Endothelial cell of umbilical vein (primary cell): ENCODE measurements at regions not wholly inside any gene's neighbourhood (a gene's known extent, or its start where the extent isn't known, plus 50 kb on each side); places are given as distances from the start of the nearest gene placed in this dataset.

Experiments used
- EZH2 ChIP-seq: IDR thresholded peaks from 2 replicates; pipeline ENCODE4 v1.6.1; 2012; ENCODE audit warnings: borderline replicate concordance, low read depth, mild to moderate bottlenecking, moderate library complexity, low read length, inconsistent platforms; ENCODE audit not compliant: severe bottlenecking
- GATA2 ChIP-seq: IDR thresholded peaks from 2 replicates; pipeline ENCODE4 v1.7.0; 2011; ENCODE audit warnings: low read depth, mild to moderate bottlenecking, moderate library complexity, mixed read lengths, low read length; ENCODE audit not compliant: insufficient read length, insufficient read depth
- JUN ChIP-seq: IDR thresholded peaks from 2 replicates; pipeline ENCODE4 v1.6.1; 2011; ENCODE audit warnings: borderline replicate concordance, low read depth; ENCODE audit not compliant: insufficient read length, insufficient read depth
- MYC ChIP-seq: IDR thresholded peaks from one replicate; pipeline ENCODE4 v1.6.1; 2011; ENCODE audit warnings: mild to moderate bottlenecking, low read depth, low read length
- POLR2A ChIP-seq: IDR thresholded peaks from 2 replicates; pipeline ENCODE4 v1.6.1; 2012; ENCODE audit warnings: low read depth, mild to moderate bottlenecking, control low read depth, low read length
- POLR2AphosphoS5 ChIP-seq: IDR thresholded peaks from 2 replicates; pipeline ENCODE4 v1.6.1; 2012; ENCODE audit warnings: low read depth, mild to moderate bottlenecking, control low read depth, low read length, moderate library complexity; ENCODE audit not compliant: insufficient read depth
- TF ChIP-seq, protein P1 (sequence below), 2 donors: IDR thresholded peaks; 1 replicate in 1 of 2; 2 replicates in 1 of 2; pipeline ENCODE4 v1.5.1; 2011; ENCODE audit warnings: low read length in 2 of 2, mild to moderate bottlenecking in 2 of 2, moderate library complexity in 2 of 2, control low read depth in 1 of 2, inconsistent platforms in 1 of 2, low read depth in 1 of 2; ENCODE audit not compliant: insufficient read depth in 1 of 2; ENCODE audit errors: extremely low read depth in 1 of 2
- TF ChIP-seq, protein P2 (sequence below): IDR thresholded peaks from 2 replicates; pipeline ENCODE4 v1.6.1; 2011; ENCODE audit not compliant: insufficient read depth, insufficient read length

DNA sequence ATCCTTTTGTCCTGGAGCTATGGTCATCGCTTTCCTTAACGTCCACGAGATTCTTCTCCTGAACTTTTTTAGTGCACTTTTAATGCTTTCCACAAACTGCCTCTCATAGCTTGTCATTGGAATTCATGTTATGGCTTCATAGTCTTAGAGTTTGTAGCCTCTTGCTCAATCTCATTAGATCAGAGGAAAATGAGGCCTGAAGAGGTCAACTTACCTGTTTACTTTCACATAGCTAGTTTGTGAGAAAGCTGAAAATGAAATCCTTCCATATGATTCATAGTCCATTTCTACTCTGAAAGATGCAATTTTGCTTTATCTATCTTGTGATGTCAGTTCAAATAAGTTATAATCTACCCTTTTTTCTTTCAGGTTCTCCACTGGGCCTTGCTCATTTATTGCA is 1747.2 kb upstream of the RAG2 start:
- TF ChIP-seq, protein P1, sequence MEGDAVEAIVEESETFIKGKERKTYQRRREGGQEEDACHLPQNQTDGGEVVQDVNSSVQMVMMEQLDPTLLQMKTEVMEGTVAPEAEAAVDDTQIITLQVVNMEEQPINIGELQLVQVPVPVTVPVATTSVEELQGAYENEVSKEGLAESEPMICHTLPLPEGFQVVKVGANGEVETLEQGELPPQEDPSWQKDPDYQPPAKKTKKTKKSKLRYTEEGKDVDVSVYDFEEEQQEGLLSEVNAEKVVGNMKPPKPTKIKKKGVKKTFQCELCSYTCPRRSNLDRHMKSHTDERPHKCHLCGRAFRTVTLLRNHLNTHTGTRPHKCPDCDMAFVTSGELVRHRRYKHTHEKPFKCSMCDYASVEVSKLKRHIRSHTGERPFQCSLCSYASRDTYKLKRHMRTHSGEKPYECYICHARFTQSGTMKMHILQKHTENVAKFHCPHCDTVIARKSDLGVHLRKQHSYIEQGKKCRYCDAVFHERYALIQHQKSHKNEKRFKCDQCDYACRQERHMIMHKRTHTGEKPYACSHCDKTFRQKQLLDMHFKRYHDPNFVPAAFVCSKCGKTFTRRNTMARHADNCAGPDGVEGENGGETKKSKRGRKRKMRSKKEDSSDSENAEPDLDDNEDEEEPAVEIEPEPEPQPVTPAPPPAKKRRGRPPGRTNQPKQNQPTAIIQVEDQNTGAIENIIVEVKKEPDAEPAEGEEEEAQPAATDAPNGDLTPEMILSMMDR (IDR thresholded peaks at IDR 0.05; ENCODE audit: extremely low read depth in 1 of 2, insufficient read depth in 1 of 2, low read depth in 1 of 2, low read length in 2 of 2), result no peak
- TF ChIP-seq, protein P2, sequence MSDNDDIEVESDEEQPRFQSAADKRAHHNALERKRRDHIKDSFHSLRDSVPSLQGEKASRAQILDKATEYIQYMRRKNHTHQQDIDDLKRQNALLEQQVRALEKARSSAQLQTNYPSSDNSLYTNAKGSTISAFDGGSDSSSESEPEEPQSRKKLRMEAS, result no peak
- TF ChIP-seq POLR2AphosphoS5, result no peak
- TF ChIP-seq POLR2A, result no peak
- TF ChIP-seq EZH2, result no peak
- TF ChIP-seq MYC, result no peak
- TF ChIP-seq GATA2, result no peak
- no peak for TF ChIP-seq JUN
